HCT116 (cell line): ENCODE measurements at regions not wholly inside any gene's neighbourhood (a gene's known extent, or its start where the extent isn't known, plus 50 kb on each side); places are given as distances from the start of the nearest gene placed in this dataset.

Experiments used
- ATAC-seq: fragments of 200-7000 bp; cut with Tn5 transposase; 2 replicates; pipeline ENCODE4 v1.9.1; 2020; ENCODE audit warnings: mild to moderate bottlenecking, moderate library complexity
- BruUV-seq: library from RNA; stranded (reverse); fragments of 400-500 nt; replicated peaks from 2 replicates; lab custom pipeline; 2021; lab: Mats Ljungman, UMichigan
- CTCF ChIA-PET: fragments of 300-600 bp; sonication (Branson Sonifier 250); formaldehyde crosslinking; loops from one replicate; lab custom pipeline; 2021; ENCODE audit warnings: antibody characterized with exemption; lab: Charles Lee
- POLR2A ChIA-PET: fragments of 300-600, 350-600 bp; sonication (Branson Sonifier 250); formaldehyde crosslinking; loops from one replicate; lab custom pipeline; 2021; ENCODE audit warnings: antibody characterized with exemption; lab: Charles Lee
- RAD21 ChIA-PET, 2 experiments: fragments of 300-600 bp; sonication (Branson Sonifier 250); formaldehyde crosslinking; loops; one replicate each; lab custom pipeline; 2023; ENCODE audit warnings: low total read pairs in 2 of 2; ENCODE audit not compliant: uncharacterized antibody in 2 of 2, unreplicated experiment in 2 of 2, low non-redundant PET in 1 of 2; lab: Charles Lee
- DNase-seq: peaks from one replicate; pipeline ENCODE4 v3.0.0-alpha.2; 2010; ENCODE audit warnings: low read depth, low spot score
- H2AFZ ChIP-seq: fragments of 200-600 bp; shearing (Covaris generic), sonication (generic); 2 replicates; pipeline ENCODE4 v1.6.1; 2017; ENCODE audit warnings: low read depth, mixed run types, mixed read lengths, antibody characterized with exemption, low read length; ENCODE audit not compliant: poor library complexity, severe bottlenecking
- H3K27ac ChIP-seq: 2 replicates; pipeline ENCODE4 v1.5.1; 2012; ENCODE audit warnings: low read depth, low read length
- H3K27me3 ChIP-seq: fragments of 200-600 bp; sonication (generic); 2 replicates; pipeline ENCODE4 v1.6.1; 2016; ENCODE audit warnings: mixed run types, low read length, mixed read lengths; ENCODE audit not compliant: insufficient read depth
- H3K36me3 ChIP-seq, 2 experiments: fragments of 200-500 bp in 1 of 2; fragments of 200-600 bp in 1 of 2; sonication (Bioruptor generic) in 1 of 2; sonication (generic) in 1 of 2; 2 replicates each; pipeline versions ENCODE4 v1.5.1 to v1.6.1; 2014 to 2016; ENCODE audit warnings: low read length in 2 of 2, inconsistent platforms in 1 of 2, mixed read lengths in 1 of 2, mixed run types in 1 of 2; ENCODE audit not compliant: insufficient read depth in 2 of 2, control insufficient read depth in 1 of 2
- H3K4me1 ChIP-seq, 2 experiments: fragments of 200-600 bp in 1 of 2; sonication (generic) in 1 of 2; 2 replicates each; pipeline versions ENCODE4 v1.5.1 to v1.6.1; 2012 to 2017; ENCODE audit warnings: low read length in 2 of 2, inconsistent platforms in 1 of 2, mild to moderate bottlenecking in 1 of 2, mixed read lengths in 1 of 2, mixed run types in 1 of 2, moderate library complexity in 1 of 2; ENCODE audit not compliant: insufficient read depth in 2 of 2, control insufficient read depth in 1 of 2
- H3K4me2 ChIP-seq: fragments of 200-600 bp; sonication (generic); 2 replicates; pipeline ENCODE4 v1.6.1; 2017; ENCODE audit warnings: mixed run types, low read length, mixed read lengths
- H3K4me3 ChIP-seq, 2 experiments: fragments of 200-600 bp in 1 of 2; sonication (generic) in 1 of 2; replicated peaks in 1 of 2; 2 replicates each; pipeline ENCODE4 v1.5.1; 2011 to 2016; ENCODE audit warnings: low read length in 2 of 2, control low read depth in 1 of 2, low read depth in 1 of 2, mild to moderate bottlenecking in 1 of 2, mixed read lengths in 1 of 2, mixed run types in 1 of 2
- H3K79me2 ChIP-seq: fragments of 200-600 bp; sonication (generic); 2 replicates; pipeline ENCODE4 v1.6.1; 2017; ENCODE audit warnings: mild to moderate bottlenecking, mixed run types, low read length, moderate library complexity, mixed read lengths; ENCODE audit not compliant: insufficient read depth
- H3K9ac ChIP-seq: fragments of 200-600 bp; sonication (generic); 2 replicates; pipeline ENCODE4 v1.6.1; 2016; ENCODE audit warnings: low read length, mixed read lengths
- H3K9me2 ChIP-seq: fragments of 200-600 bp; sonication (generic), shearing (Covaris generic); 2 replicates; pipeline ENCODE4 v1.6.1; 2017; ENCODE audit warnings: mixed run types, mild to moderate bottlenecking, moderate library complexity; ENCODE audit not compliant: insufficient read depth
- H3K9me3 ChIP-seq, 2 experiments: fragments of 200-500 bp in 1 of 2; fragments of 200-600 bp in 1 of 2; sonication (Bioruptor generic) in 1 of 2; sonication (generic) in 1 of 2; 2 replicates each; pipeline ENCODE4 v1.6.1; 2014 to 2017; ENCODE audit warnings: low read length in 2 of 2, mixed read lengths in 2 of 2, inconsistent platforms in 1 of 2, low read depth in 1 of 2, mild to moderate bottlenecking in 1 of 2, mixed run types in 1 of 2, moderate library complexity in 1 of 2; ENCODE audit not compliant: control insufficient read depth in 1 of 2, insufficient read depth in 1 of 2
- H4K20me1 ChIP-seq: fragments of 200-600 bp; sonication (generic), shearing (Covaris generic); 2 replicates; pipeline ENCODE4 v1.6.1; 2017; ENCODE audit warnings: mixed run types, mild to moderate bottlenecking, moderate library complexity; ENCODE audit not compliant: insufficient read depth
- CBX3 ChIP-seq: IDR thresholded peaks from 2 replicates; pipeline ENCODE4 v1.6.1; 2012; ENCODE audit warnings: low read depth
- CTCF ChIP-seq, 3 experiments: fragments of 200-600 bp in 1 of 3; sonication (generic) in 1 of 3; IDR thresholded peaks in 2 of 3; conservative IDR thresholded peaks in 1 of 3; 2 replicates each; pipeline ENCODE4 v1.5.1; 2012 to 2017; ENCODE audit warnings: low read depth in 2 of 3, low read length in 2 of 3, antibody characterized with exemption in 1 of 3, borderline replicate concordance in 1 of 3, control low read depth in 1 of 3, mild to moderate bottlenecking in 1 of 3, mixed read lengths in 1 of 3, mixed run types in 1 of 3, moderate library complexity in 1 of 3; ENCODE audit not compliant: insufficient read depth in 1 of 3
- EGR1 ChIP-seq: IDR thresholded peaks from 2 replicates; pipeline ENCODE4 v1.6.1; 2012; ENCODE audit warnings: low read depth
- EZH2 ChIP-seq: fragments of 200-600 bp; sonication (generic); IDR thresholded peaks from 2 replicates; pipeline ENCODE4 v1.6.1; 2017; ENCODE audit warnings: antibody characterized with exemption, mixed run types
- EZH2phosphoT487 ChIP-seq: fragments of 200-600 bp; IDR thresholded peaks from 2 replicates; pipeline ENCODE4 v1.6.1; 2018; ENCODE audit warnings: antibody characterized with exemption, borderline replicate concordance
- FOSL1 ChIP-seq: IDR thresholded peaks from 2 replicates; pipeline ENCODE4 v1.6.1; 2012; ENCODE audit warnings: low read depth
- POLR2AphosphoS5 ChIP-seq: IDR thresholded peaks from 2 replicates; pipeline ENCODE4 v1.6.1; 2011; ENCODE audit warnings: mild to moderate bottlenecking, low read depth, low read length, moderate library complexity
- REST ChIP-seq: IDR thresholded peaks from 2 replicates; pipeline ENCODE4 v1.6.1; 2012; ENCODE audit warnings: low read depth
- SIN3A ChIP-seq: IDR thresholded peaks from 2 replicates; pipeline ENCODE4 v1.6.1; 2012; ENCODE audit warnings: low read depth
- SP1 ChIP-seq: IDR thresholded peaks from 2 replicates; pipeline ENCODE4 v1.6.1; 2012; ENCODE audit warnings: low read depth
- SRF ChIP-seq: IDR thresholded peaks from 2 replicates; pipeline ENCODE4 v1.6.1; 2012; ENCODE audit warnings: low read depth
- TCF7L2 ChIP-seq: IDR thresholded peaks from 2 replicates; pipeline ENCODE4 v1.7.0; 2011; ENCODE audit warnings: borderline replicate concordance, inconsistent platforms; ENCODE audit not compliant: insufficient read depth, insufficient read length; ENCODE audit errors: extremely low read depth
- YY1 ChIP-seq: IDR thresholded peaks from 2 replicates; pipeline ENCODE4 v1.6.1; 2011; ENCODE audit warnings: low read length, low read depth, moderate library complexity, mild to moderate bottlenecking; ENCODE audit not compliant: insufficient replicate concordance; ENCODE audit errors: extremely low read depth
- ZFX ChIP-seq: fragments of 450-650 bp; IDR thresholded peaks from 2 replicates; pipeline ENCODE4 v1.6.1; 2017
- intact Hi-C: fragments of 100-400 bp; cut with micrococcal nuclease; formaldehyde crosslinking; loops from 2 replicates; pipeline ENCODE4 v1.10.0; 2022
- TF ChIP-seq, protein P1 (sequence below): IDR thresholded peaks from 2 replicates; pipeline ENCODE4 v1.6.1; 2012

- Histone ChIP-seq H3K79me2 (no peaks in the 10 kb centered on the region), H3K9me3 (no peaks in the 10 kb centered on the region), H3K4me2 (no peak overlapping the region), H3K27ac (no peak overlapping the region), H4K20me1 (no peaks in the 10 kb centered on the region), H3K4me1 (no peaks in the 10 kb centered on the region), H3K4me3 (no peak overlapping the region), H3K27me3 (peaks cover 43% of the 10 kb centered on the region), H3K9me2 (no peaks in the 10 kb centered on the region), H3K9ac (no peak overlapping the region), H3K36me3 (no peaks in the 10 kb centered on the region), H2AFZ (no peak overlapping the region)
- BruUV-seq = no TSS peak
- no peak for DNase-seq
- no peak for ATAC-seq
- ChIA-PET RAD21 (no interaction called here), POLR2A (no interaction called here), CTCF (no interaction called here)
- no peak for TF ChIP-seq EZH2phosphoT487
- no peak for TF ChIP-seq POLR2AphosphoS5
- TF ChIP-seq YY1 = no peak
- TF ChIP-seq CTCF (IDR thresholded peaks at IDR 0.05 in 2 of 3, conservative IDR thresholded peaks at IDR 0.05 in 1 of 3; ENCODE audit: borderline replicate concordance in 1 of 3, insufficient read depth in 1 of 3, low read depth in 2 of 3, low read length in 2 of 3) = no peak
- TF ChIP-seq FOSL1 = no peak
- no peak for TF ChIP-seq SP1
- intact Hi-C loops = no loop called here
These were observed 224.7 kb downstream of the AACS start for GRCh38 chr12:125289970-125290369.

- intact Hi-C loops = no loop called here
- no peak for ATAC-seq
- Histone ChIP-seq H3K9ac (no peak overlapping the region), H3K9me2 (no peaks in the 10 kb centered on the region), H3K4me3 (no peak overlapping the region), H3K36me3 (no peaks in the 10 kb centered on the region), H3K4me2 (no peak overlapping the region), H3K79me2 (no peaks in the 10 kb centered on the region), H3K4me1 (no peaks in the 10 kb centered on the region), H3K9me3 (no peaks in the 10 kb centered on the region), H2AFZ (no peak overlapping the region), H3K27me3 (peaks cover 50% of the 10 kb centered on the region), H4K20me1 (no peaks in the 10 kb centered on the region), H3K27ac (no peak overlapping the region)
- BruUV-seq = no TSS peak
- ChIA-PET CTCF (no interaction called here), POLR2A (no interaction called here), RAD21 (no interaction called here)
- no peak for DNase-seq
- TF ChIP-seq FOSL1 = no peak
- no peak for TF ChIP-seq TCF7L2
- no peak for TF ChIP-seq REST
- no peak for TF ChIP-seq POLR2AphosphoS5
- no peak for TF ChIP-seq CBX3
- TF ChIP-seq ZFX = no peak
- TF ChIP-seq SRF = no peak
- TF ChIP-seq EZH2 = no peak
- no peak for TF ChIP-seq SP1
- no peak for TF ChIP-seq EGR1
- TF ChIP-seq SIN3A = no peak
- TF ChIP-seq, protein P1, sequence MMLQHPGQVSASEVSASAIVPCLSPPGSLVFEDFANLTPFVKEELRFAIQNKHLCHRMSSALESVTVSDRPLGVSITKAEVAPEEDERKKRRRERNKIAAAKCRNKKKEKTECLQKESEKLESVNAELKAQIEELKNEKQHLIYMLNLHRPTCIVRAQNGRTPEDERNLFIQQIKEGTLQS = no peak
- TF ChIP-seq EZH2phosphoT487 = no peak
These were observed 227.5 kb downstream of the AACS start for GRCh38 chr12:125292700-125293099.
